KMS-11 (cell line): ENCODE measurements at regions not wholly inside any gene's neighbourhood (a gene's known extent, or its start where the extent isn't known, plus 50 kb on each side); places are given as distances from the start of the nearest gene placed in this dataset.

ENCODE experiments used
- H2AFZ ChIP-seq: fragments of 200-600 bp; sonication (generic); 2 replicates; pipeline ENCODE4 v1.6.1; 2016; ENCODE audit warnings: antibody characterized with exemption, mixed run types, low read depth
- H3K27ac ChIP-seq: fragments of 200-600 bp; sonication (generic); 2 replicates; pipeline ENCODE4 v1.6.1; 2016; ENCODE audit warnings: mild to moderate bottlenecking, mixed run types
- H3K27me3 ChIP-seq: fragments of 200-600 bp; sonication (generic); 2 replicates; pipeline ENCODE4 v1.6.1; 2017; ENCODE audit warnings: mild to moderate bottlenecking, low read depth, mixed run types, moderate library complexity; ENCODE audit not compliant: insufficient read depth
- H3K36me3 ChIP-seq: fragments of 200-600 bp; sonication (generic); 2 replicates; pipeline ENCODE4 v1.6.1; 2017; ENCODE audit warnings: mild to moderate bottlenecking, mixed run types; ENCODE audit not compliant: insufficient read depth
- H3K4me1 ChIP-seq: fragments of 200-600 bp; sonication (generic); 2 replicates; pipeline ENCODE4 v1.6.1; 2016; ENCODE audit warnings: mild to moderate bottlenecking, low read depth, mixed run types; ENCODE audit not compliant: poor library complexity, severe bottlenecking
- H3K4me2 ChIP-seq: fragments of 200-600 bp; sonication (generic); 2 replicates; pipeline ENCODE4 v1.7.0; 2016; ENCODE audit warnings: mild to moderate bottlenecking, mixed run types
- H3K4me3 ChIP-seq: fragments of 200-600 bp; sonication (generic); IDR thresholded peaks from 2 replicates; pipeline ENCODE4 v1.6.1; 2017; ENCODE audit warnings: low read depth, low read length, mixed read lengths; ENCODE audit not compliant: insufficient read depth
- H3K79me2 ChIP-seq: fragments of 200-600 bp; sonication (generic); 2 replicates; pipeline ENCODE4 v1.6.1; 2016; ENCODE audit warnings: low read depth, mixed run types; ENCODE audit not compliant: insufficient read depth
- H3K9ac ChIP-seq: fragments of 200-600 bp; sonication (generic); 2 replicates; pipeline ENCODE4 v1.6.1; 2016; ENCODE audit warnings: mild to moderate bottlenecking, mixed run types
- H4K20me1 ChIP-seq: fragments of 200-600 bp; sonication (generic); 2 replicates; pipeline ENCODE4 v1.6.1; 2016; ENCODE audit warnings: mild to moderate bottlenecking, mixed run types; ENCODE audit not compliant: insufficient read depth
- CTCF ChIP-seq: fragments of 200-600 bp; sonication (generic); conservative IDR thresholded peaks from 2 replicates; pipeline ENCODE4 v1.6.1; 2017; ENCODE audit warnings: low read depth, mild to moderate bottlenecking, antibody characterized with exemption, low read length, moderate library complexity, mixed read lengths

- Histone ChIP-seq H3K4me2 (no peak overlapping the region), H3K79me2 (no peaks in the 10 kb centered on the region), H2AFZ (no peak overlapping the region), H3K27ac (no peak overlapping the region), H4K20me1 (no peaks in the 10 kb centered on the region), H3K9ac (no peak overlapping the region), H3K27me3 (no peaks in the 10 kb centered on the region), H3K36me3 (no peaks in the 10 kb centered on the region), H3K4me3 (no peak overlapping the region), H3K4me1 (no peaks in the 10 kb centered on the region)
- no peak for TF ChIP-seq CTCF
These were observed 236.8 kb downstream of the EPHA4 start for GRCh38 chr2:221335219-221335752.

- no peak overlapping the region for H3K4me3 ChIP-seq
- no peak for TF ChIP-seq CTCF
- no peaks in the 10 kb centered on the region for H3K27me3 ChIP-seq
- H4K20me1 ChIP-seq = no peaks in the 10 kb centered on the region
- no peak overlapping the region for H3K9ac ChIP-seq
- H3K79me2 ChIP-seq = no peaks in the 10 kb centered on the region
- no peak overlapping the region for H2AFZ ChIP-seq
- H3K36me3 ChIP-seq = no peaks in the 10 kb centered on the region
- H3K4me1 ChIP-seq = no peaks in the 10 kb centered on the region
- H3K27ac ChIP-seq = no peak overlapping the region
- no peak overlapping the region for H3K4me2 ChIP-seq
These were observed 235.1 kb downstream of the EPHA4 start for GRCh38 chr2:221336967-221337366.

- TF ChIP-seq CTCF = no peak
- Histone ChIP-seq H3K27ac (no peak overlapping the region), H3K4me2 (no peak overlapping the region), H2AFZ (no peak overlapping the region), H3K9ac (no peak overlapping the region), H4K20me1 (no peaks in the 10 kb centered on the region), H3K4me1 (no peaks in the 10 kb centered on the region), H3K36me3 (no peaks in the 10 kb centered on the region), H3K79me2 (no peaks in the 10 kb centered on the region), H3K27me3 (no peaks in the 10 kb centered on the region), H3K4me3 (no peak overlapping the region)
These were observed 234.0 kb downstream of the EPHA4 start for GRCh38 chr2:221337957-221338685.

GRCh38 chr2:221342388-221342787 lies 229.7 kb downstream of the EPHA4 start:
- Histone ChIP-seq H3K4me1 (no peaks in the 10 kb centered on the region), H3K27me3 (no peaks in the 10 kb centered on the region), H3K4me2 (no peak overlapping the region), H3K36me3 (no peaks in the 10 kb centered on the region), H3K4me3 (no peak overlapping the region), H3K79me2 (no peaks in the 10 kb centered on the region), H4K20me1 (no peaks in the 10 kb centered on the region), H3K9ac (no peak overlapping the region), H3K27ac (no peak overlapping the region), H2AFZ (no peak overlapping the region)
- no peak for TF ChIP-seq CTCF
